ENCODE measurements at regions not wholly inside any gene's neighbourhood (a gene's known extent, or its start where the extent isn't known, plus 50 kb on each side); places are given as distances from the start of the nearest gene placed in this dataset.
A peak's percentile ranks its signal among the peaks of the same experiment; 100 is the strongest.

GRCh38 chr9:121550041-121550440, 50.4 kb upstream of the GGTA1 start:
- peaks cover 15% of the 10 kb centered on the region for H3K4me1 ChIP-seq (ENCODE audit: control insufficient read depth, insufficient read depth, low read length)
- H3K27ac ChIP-seq (ENCODE audit: low read length) = no peak overlapping the region
- H3K9me3 ChIP-seq (ENCODE audit: control insufficient read depth in 2 of 2, low read length in 2 of 2) = no peaks in the 10 kb centered on the region
- H3K27me3 ChIP-seq (ENCODE audit: control insufficient read depth in 1 of 2, insufficient read depth in 2 of 2, low read length in 2 of 2) = no peaks in the 10 kb centered on the region
- no peak overlapping the region for H3K4me3 ChIP-seq (ENCODE audit: low read length in 2 of 2)
- no peak overlapping the region for H3K9ac ChIP-seq (ENCODE audit: low read length in 2 of 2)
- no peaks in the 10 kb centered on the region for H3K36me3 ChIP-seq (ENCODE audit: control insufficient read depth in 2 of 2, insufficient read depth in 2 of 2, low read length in 2 of 2)

- peaks cover 15% of the 10 kb centered on the region for H3K4me1 ChIP-seq (ENCODE audit: control insufficient read depth, insufficient read depth, low read length)
- no peaks in the 10 kb centered on the region for H3K27me3 ChIP-seq (ENCODE audit: control insufficient read depth in 1 of 2, insufficient read depth in 2 of 2, low read length in 2 of 2)
- no peak overlapping the region for H3K27ac ChIP-seq (ENCODE audit: low read length)
- H3K9ac ChIP-seq (ENCODE audit: low read length in 2 of 2) = peak overlapping the region in 1 of 2 donors; percentile 21
- H3K36me3 ChIP-seq (ENCODE audit: control insufficient read depth in 2 of 2, insufficient read depth in 2 of 2, low read length in 2 of 2) = no peaks in the 10 kb centered on the region
- peak overlapping the region; percentile 54 to 68 for H3K4me3 ChIP-seq (ENCODE audit: low read length in 2 of 2)
- H3K9me3 ChIP-seq (ENCODE audit: control insufficient read depth in 2 of 2, low read length in 2 of 2) = no peaks in the 10 kb centered on the region
Observed at GRCh38 chr9:121550569-121551512, 51.2 kb upstream of the GGTA1 start.

GRCh38 chr9:121551985-121552753, 52.5 kb upstream of the GGTA1 start:
- Histone ChIP-seq H3K4me1 (ENCODE audit: control insufficient read depth, insufficient read depth, low read length) (peaks cover 21% of the 10 kb centered on the region), H3K27ac (ENCODE audit: low read length) (no peak overlapping the region), H3K9ac (ENCODE audit: low read length in 2 of 2) (no peak overlapping the region), H3K4me3 (ENCODE audit: low read length in 2 of 2) (no peak overlapping the region), H3K9me3 (ENCODE audit: control insufficient read depth in 2 of 2, low read length in 2 of 2) (no peaks in the 10 kb centered on the region), H3K36me3 (ENCODE audit: control insufficient read depth in 2 of 2, insufficient read depth in 2 of 2, low read length in 2 of 2) (no peaks in the 10 kb centered on the region), H3K27me3 (ENCODE audit: control insufficient read depth in 1 of 2, insufficient read depth in 2 of 2, low read length in 2 of 2) (no peaks in the 10 kb centered on the region)

GRCh38 chr9:121556082-121556481, 56.4 kb upstream of the GGTA1 start:
- Histone ChIP-seq H3K27me3 (ENCODE audit: control insufficient read depth in 1 of 2, insufficient read depth in 2 of 2, low read length in 2 of 2) (no peaks in the 10 kb centered on the region), H3K9ac (ENCODE audit: low read length in 2 of 2) (no peak overlapping the region), H3K4me3 (ENCODE audit: low read length in 2 of 2) (no peak overlapping the region), H3K9me3 (ENCODE audit: control insufficient read depth in 2 of 2, low read length in 2 of 2) (no peaks in the 10 kb centered on the region), H3K27ac (ENCODE audit: low read length) (no peak overlapping the region), H3K36me3 (ENCODE audit: control insufficient read depth in 2 of 2, insufficient read depth in 2 of 2, low read length in 2 of 2) (no peaks in the 10 kb centered on the region), H3K4me1 (ENCODE audit: control insufficient read depth, insufficient read depth, low read length) (peaks cover 27% of the 10 kb centered on the region)

- Histone ChIP-seq H3K27ac (ENCODE audit: low read length) (peak overlapping the region; percentile 80), H3K9me3 (ENCODE audit: control insufficient read depth in 2 of 2, low read length in 2 of 2) (no peaks in the 10 kb centered on the region), H3K27me3 (ENCODE audit: control insufficient read depth in 1 of 2, insufficient read depth in 2 of 2, low read length in 2 of 2) (no peaks in the 10 kb centered on the region)
Observed at GRCh38 chr9:121556580-121556979, 56.9 kb upstream of the GGTA1 start.

GRCh38 chr9:121557581-121558447, 58.2 kb upstream of the GGTA1 start:
- Histone ChIP-seq H3K9ac (ENCODE audit: low read length in 2 of 2) (peak overlapping the region in 1 of 2 donors; percentile 12), H3K36me3 (ENCODE audit: control insufficient read depth in 2 of 2, insufficient read depth in 2 of 2, low read length in 2 of 2) (no peaks in the 10 kb centered on the region), H3K27ac (ENCODE audit: low read length) (peak overlapping the region; percentile 80), H3K4me3 (ENCODE audit: low read length in 2 of 2) (peak overlapping the region in 1 of 2 donors; percentile 15), H3K9me3 (ENCODE audit: control insufficient read depth in 2 of 2, low read length in 2 of 2) (no peaks in the 10 kb centered on the region), H3K27me3 (ENCODE audit: control insufficient read depth in 1 of 2, insufficient read depth in 2 of 2, low read length in 2 of 2) (no peaks in the 10 kb centered on the region), H3K4me1 (ENCODE audit: control insufficient read depth, insufficient read depth, low read length) (peaks cover 25% of the 10 kb centered on the region)

More at GRCh38 chr9:121556580-121556979, 56.9 kb upstream of the GGTA1 start:
- Histone ChIP-seq H3K9ac (ENCODE audit: low read length in 2 of 2) (peak overlapping the region in 1 of 2 donors; percentile 3), H3K36me3 (ENCODE audit: control insufficient read depth in 2 of 2, insufficient read depth in 2 of 2, low read length in 2 of 2) (no peaks in the 10 kb centered on the region), H3K4me1 (ENCODE audit: control insufficient read depth, insufficient read depth, low read length) (peaks cover 27% of the 10 kb centered on the region), H3K4me3 (ENCODE audit: low read length in 2 of 2) (no peak overlapping the region)

GRCh38 chr9:121558473-121558872, 58.8 kb upstream of the GGTA1 start:
- Histone ChIP-seq H3K9me3 (ENCODE audit: control insufficient read depth in 2 of 2, low read length in 2 of 2) (no peaks in the 10 kb centered on the region), H3K27me3 (ENCODE audit: control insufficient read depth in 1 of 2, insufficient read depth in 2 of 2, low read length in 2 of 2) (no peaks in the 10 kb centered on the region), H3K9ac (ENCODE audit: low read length in 2 of 2) (peak overlapping the region in 1 of 2 donors; percentile 12), H3K36me3 (ENCODE audit: control insufficient read depth in 2 of 2, insufficient read depth in 2 of 2, low read length in 2 of 2) (no peaks in the 10 kb centered on the region), H3K27ac (ENCODE audit: low read length) (peak overlapping the region; percentile 80), H3K4me3 (ENCODE audit: low read length in 2 of 2) (no peak overlapping the region), H3K4me1 (ENCODE audit: control insufficient read depth, insufficient read depth, low read length) (peaks cover 25% of the 10 kb centered on the region)

GRCh38 chr9:121559183-121559582, 59.5 kb upstream of the GGTA1 start:
- Histone ChIP-seq H3K4me1 (ENCODE audit: control insufficient read depth, insufficient read depth, low read length) (peaks cover 25% of the 10 kb centered on the region), H3K27me3 (ENCODE audit: control insufficient read depth in 1 of 2, insufficient read depth in 2 of 2, low read length in 2 of 2) (no peaks in the 10 kb centered on the region), H3K27ac (ENCODE audit: low read length) (no peak overlapping the region), H3K9me3 (ENCODE audit: control insufficient read depth in 2 of 2, low read length in 2 of 2) (no peaks in the 10 kb centered on the region), H3K4me3 (ENCODE audit: low read length in 2 of 2) (no peak overlapping the region), H3K9ac (ENCODE audit: low read length in 2 of 2) (no peak overlapping the region), H3K36me3 (ENCODE audit: control insufficient read depth in 2 of 2, insufficient read depth in 2 of 2, low read length in 2 of 2) (no peaks in the 10 kb centered on the region)

GRCh38 chr9:121560921-121561320, 61.3 kb upstream of the GGTA1 start:
- Histone ChIP-seq H3K36me3 (ENCODE audit: control insufficient read depth in 2 of 2, insufficient read depth in 2 of 2, low read length in 2 of 2) (no peaks in the 10 kb centered on the region), H3K9me3 (ENCODE audit: control insufficient read depth in 2 of 2, low read length in 2 of 2) (no peaks in the 10 kb centered on the region), H3K9ac (ENCODE audit: low read length in 2 of 2) (no peak overlapping the region), H3K4me3 (ENCODE audit: low read length in 2 of 2) (no peak overlapping the region), H3K27me3 (ENCODE audit: control insufficient read depth in 1 of 2, insufficient read depth in 2 of 2, low read length in 2 of 2) (no peaks in the 10 kb centered on the region), H3K4me1 (ENCODE audit: control insufficient read depth, insufficient read depth, low read length) (peaks cover 27% of the 10 kb centered on the region), H3K27ac (ENCODE audit: low read length) (no peak overlapping the region)

Measured in stomach smooth muscle (tissue), 2 donors.